Testis (tissue), 2 donors: ENCODE measurements at regions not wholly inside any gene's neighbourhood (a gene's known extent, or its start where the extent isn't known, plus 50 kb on each side); places are given as distances from the start of the nearest gene placed in this dataset.
A peak's percentile ranks its signal among the peaks of the same experiment; 100 is the strongest.

Source experiments
- DNase-seq: peaks from one replicate; pipeline ENCODE4 v3.0.0-alpha.2; 2019
- H3K27ac ChIP-seq, 2 donors: fragments of 200-600 bp; sonication (generic); one replicate each; pipeline ENCODE4 v1.5.1; 2019
- H3K27me3 ChIP-seq: fragments of 200-600 bp; sonication (generic); one replicate; pipeline ENCODE4 v1.5.1; 2019
- H3K36me3 ChIP-seq: fragments of 200-600 bp; sonication (generic); one replicate; pipeline ENCODE4 v1.5.1; 2017; ENCODE audit warnings: low read depth; ENCODE audit errors: missing control alignments
- H3K4me1 ChIP-seq: fragments of 200-600 bp; sonication (generic); one replicate; pipeline ENCODE4 v1.5.1; 2019
- H3K4me3 ChIP-seq, 2 donors: fragments of 200-600 bp; sonication (generic); one replicate each; pipeline ENCODE4 v1.5.1; 2017 to 2019
- H3K9me3 ChIP-seq: fragments of 200-600 bp; sonication (generic); one replicate; pipeline ENCODE4 v1.5.1; 2017
- POLR2A ChIP-seq: fragments of 450-650 bp; IDR thresholded peaks from one replicate; pipeline ENCODE4 v1.6.1; 2017; ENCODE audit warnings: antibody characterized with exemption, mild to moderate bottlenecking, moderate library complexity
- WGBS, 2 donors: methylation state at CpG; one replicate each; pipeline ENCODE4 v1.1.5; 2018; 5-methylcytosine and 5-hydroxymethylcytosine counted together
- intact Hi-C: fragments of 100-400 bp; cut with DNase I; formaldehyde crosslinking; loops from one replicate; pipeline ENCODE4 v1.15.1; 2023; ENCODE audit warnings: low total_unique reads
- TF ChIP-seq, protein P1 (sequence below), 3 experiments: fragments of 450-650 bp in 2 of 3; fragments of 200-600 bp in 1 of 3; sonication (generic) in 1 of 3; IDR thresholded peaks; one replicate each; pipeline ENCODE4 v1.5.1; 2016 to 2019; ENCODE audit warnings: antibody characterized with exemption in 3 of 3, mild to moderate bottlenecking in 2 of 3, moderate library complexity in 1 of 3

DNA sequence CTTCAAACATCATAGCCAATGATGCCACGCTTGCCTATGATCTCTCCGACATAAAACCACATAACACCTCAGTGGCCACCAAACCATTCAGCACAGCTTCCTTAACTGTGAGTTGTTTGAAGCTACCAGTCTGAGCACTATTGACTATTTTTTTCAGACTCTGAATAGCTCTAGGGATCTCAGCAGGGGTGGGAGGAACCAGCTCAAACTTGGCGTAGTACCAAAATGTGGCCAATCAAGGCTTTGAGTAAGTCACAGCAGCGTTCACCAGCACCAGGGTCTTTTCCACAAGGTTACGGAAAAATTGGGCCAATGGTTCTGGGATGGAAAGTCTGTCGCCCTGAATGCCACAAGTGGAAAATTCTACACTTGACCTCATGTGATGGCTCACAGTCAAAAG is 70.6 kb downstream of the SMPDL3A start:
- no peak for TF ChIP-seq POLR2A
- TF ChIP-seq, protein P1, sequence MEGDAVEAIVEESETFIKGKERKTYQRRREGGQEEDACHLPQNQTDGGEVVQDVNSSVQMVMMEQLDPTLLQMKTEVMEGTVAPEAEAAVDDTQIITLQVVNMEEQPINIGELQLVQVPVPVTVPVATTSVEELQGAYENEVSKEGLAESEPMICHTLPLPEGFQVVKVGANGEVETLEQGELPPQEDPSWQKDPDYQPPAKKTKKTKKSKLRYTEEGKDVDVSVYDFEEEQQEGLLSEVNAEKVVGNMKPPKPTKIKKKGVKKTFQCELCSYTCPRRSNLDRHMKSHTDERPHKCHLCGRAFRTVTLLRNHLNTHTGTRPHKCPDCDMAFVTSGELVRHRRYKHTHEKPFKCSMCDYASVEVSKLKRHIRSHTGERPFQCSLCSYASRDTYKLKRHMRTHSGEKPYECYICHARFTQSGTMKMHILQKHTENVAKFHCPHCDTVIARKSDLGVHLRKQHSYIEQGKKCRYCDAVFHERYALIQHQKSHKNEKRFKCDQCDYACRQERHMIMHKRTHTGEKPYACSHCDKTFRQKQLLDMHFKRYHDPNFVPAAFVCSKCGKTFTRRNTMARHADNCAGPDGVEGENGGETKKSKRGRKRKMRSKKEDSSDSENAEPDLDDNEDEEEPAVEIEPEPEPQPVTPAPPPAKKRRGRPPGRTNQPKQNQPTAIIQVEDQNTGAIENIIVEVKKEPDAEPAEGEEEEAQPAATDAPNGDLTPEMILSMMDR (IDR thresholded peaks at IDR 0.05) = no peak
- DNase-seq = no peak
- Histone ChIP-seq H3K4me1 (no peaks in the 10 kb centered on the region), H3K36me3 (no peaks in the 10 kb centered on the region), H3K27me3 (no peaks in the 10 kb centered on the region), H3K9me3 (no peaks in the 10 kb centered on the region), H3K27ac (no peak overlapping the region), H3K4me3 (no peak overlapping the region)
- WGBS, 2 donors = 76 to 86% methylated on average over 6 of the region's 6 CpGs
- intact Hi-C loops = no loop called here

DNA sequence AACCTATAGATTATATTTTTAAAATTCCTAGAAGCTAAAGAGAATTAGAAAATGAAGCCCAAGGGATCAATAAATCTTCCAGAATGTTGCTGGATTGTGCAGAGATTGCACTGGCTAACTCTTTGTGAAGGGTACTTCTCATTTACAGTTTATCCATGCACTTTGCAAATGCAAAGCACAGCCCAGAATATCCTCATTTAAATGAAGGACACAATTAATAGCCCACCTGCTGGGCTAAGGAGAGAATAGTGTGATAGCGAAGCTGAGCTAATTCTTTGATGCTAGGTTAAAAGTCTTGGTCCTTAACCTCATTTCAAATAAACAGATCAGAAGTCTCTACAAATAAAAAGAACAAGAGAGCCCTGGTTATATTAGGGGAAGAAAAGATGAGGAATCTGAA is 72.5 kb downstream of the SMPDL3A start:
- intact Hi-C loops = no loop called here
- no peaks in the 10 kb centered on the region for H3K27me3 ChIP-seq
- WGBS, 2 donors = 33 to 59% methylated on average over 1 of the region's 1 CpG

DNA sequence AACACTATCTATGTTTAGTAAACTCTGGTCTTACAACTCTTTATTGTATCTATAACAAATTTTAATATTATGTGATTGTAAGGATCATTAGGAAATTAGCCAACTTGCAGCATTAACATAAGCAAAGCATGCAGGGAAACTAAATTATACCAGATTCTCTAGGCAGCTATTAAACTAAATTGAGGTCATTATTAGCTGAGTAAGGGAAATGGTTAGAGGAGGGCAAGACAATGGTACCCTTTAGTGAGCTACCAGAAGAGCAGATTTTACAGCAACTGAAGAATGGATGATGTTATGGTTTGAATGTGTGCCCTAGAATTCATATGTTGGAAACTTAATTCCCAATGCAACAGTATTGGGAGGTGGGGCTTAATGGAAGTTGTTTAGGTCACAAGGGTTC is 79.1 kb downstream of the SMPDL3A start:
- intact Hi-C loops = no loop called here
- Histone ChIP-seq H3K27me3 (no peaks in the 10 kb centered on the region), H3K36me3 (no peaks in the 10 kb centered on the region), H3K27ac (no peak overlapping the region), H3K4me1 (no peaks in the 10 kb centered on the region), H3K9me3 (no peaks in the 10 kb centered on the region), H3K4me3 (no peak overlapping the region)
- no peak for DNase-seq
- TF ChIP-seq, protein P1 (IDR thresholded peaks at IDR 0.05) = no peak
- TF ChIP-seq POLR2A = no peak

More for the DNA sequence above, 72.5 kb downstream of the SMPDL3A start:
- H3K4me1 ChIP-seq = no peaks in the 10 kb centered on the region
- no peak overlapping the region for H3K4me3 ChIP-seq
- H3K36me3 ChIP-seq = no peaks in the 10 kb centered on the region
- no peaks in the 10 kb centered on the region for H3K9me3 ChIP-seq
- H3K27ac ChIP-seq = no peak overlapping the region
- no peak for DNase-seq
- TF ChIP-seq, protein P1 (IDR thresholded peaks at IDR 0.05) = no peak
- TF ChIP-seq POLR2A = no peak

DNA sequence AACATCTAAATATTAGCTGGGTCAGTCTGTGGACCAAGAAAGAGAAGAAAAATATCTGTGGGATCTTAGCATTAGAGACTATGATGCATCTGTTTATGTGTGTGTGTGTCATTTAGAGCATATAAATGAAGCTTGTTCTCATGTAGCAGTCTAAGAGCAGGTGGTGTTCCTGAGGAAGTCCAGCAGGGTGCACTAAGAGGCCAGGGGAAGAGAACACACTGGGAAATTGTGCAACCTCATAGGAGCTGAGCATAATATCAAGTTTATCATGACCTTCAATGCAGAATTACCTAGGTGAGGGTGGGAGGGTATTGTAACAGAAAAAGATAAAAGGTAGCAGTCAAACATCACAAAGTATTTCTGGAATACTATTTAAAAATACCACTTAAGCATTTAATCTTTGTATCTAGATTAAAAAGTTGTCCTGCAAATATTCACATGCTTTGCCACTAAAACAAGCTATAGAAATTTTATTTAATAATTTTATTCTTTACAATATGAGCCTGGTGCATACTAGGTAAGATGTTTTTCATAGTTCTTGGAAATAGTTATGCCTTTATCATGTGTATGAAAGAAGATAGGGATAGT is 80.5 kb downstream of the SMPDL3A start:
- Histone ChIP-seq H3K27me3 (no peaks in the 10 kb centered on the region), H3K4me1 (no peaks in the 10 kb centered on the region), H3K27ac (no peak overlapping the region), H3K36me3 (no peaks in the 10 kb centered on the region), H3K4me3 (no peak overlapping the region), H3K9me3 (no peaks in the 10 kb centered on the region)
- TF ChIP-seq POLR2A = no peak
- TF ChIP-seq, protein P1 (IDR thresholded peaks at IDR 0.05) = peak in 1 of 3 experiments; percentile 23
- DNase-seq = peak; percentile 38
- intact Hi-C loops = no loop called here

DNA sequence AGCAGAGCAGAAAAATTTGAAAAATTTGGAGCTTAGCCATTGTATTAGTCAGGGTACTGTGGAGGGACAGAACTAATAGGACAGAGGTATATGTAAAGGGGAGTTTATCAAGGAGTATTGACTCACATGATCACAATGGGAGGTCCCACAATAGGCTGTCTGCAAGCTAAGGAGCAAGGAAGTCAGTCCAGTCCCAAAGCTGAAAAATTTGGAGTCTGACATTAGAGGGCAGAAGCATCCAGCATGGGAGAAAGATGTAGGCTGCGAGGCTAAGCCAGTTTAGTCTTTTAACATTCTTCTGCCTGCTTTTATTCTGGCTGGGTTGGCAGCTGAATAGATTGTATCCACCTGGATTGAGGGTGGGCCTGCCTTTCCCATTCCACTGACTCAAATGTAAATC is 82.0 kb downstream of the SMPDL3A start:
- Histone ChIP-seq H3K4me3 (no peak overlapping the region), H3K27ac (no peak overlapping the region), H3K36me3 (no peaks in the 10 kb centered on the region), H3K4me1 (no peaks in the 10 kb centered on the region), H3K9me3 (no peaks in the 10 kb centered on the region), H3K27me3 (no peaks in the 10 kb centered on the region)
- no peak for DNase-seq
- intact Hi-C loops = no loop called here
- TF ChIP-seq POLR2A = no peak
- TF ChIP-seq, protein P1 (IDR thresholded peaks at IDR 0.05) = no peak
- 87 to 96% methylated on average over 1 of the region's 1 CpG for WGBS, 2 donors
